ENCODE measurements at regions not wholly inside any gene's neighbourhood (a gene's known extent, or its start where the extent isn't known, plus 50 kb on each side); places are given as distances from the start of the nearest gene placed in this dataset.

GRCh38 chr4:128359422-128359821 lies 71.8 kb upstream of the PGRMC2 start:
- TF ChIP-seq ATF2 (tag by site-specific recombination; IDR thresholded peaks at IDR 0.05; ENCODE audit: low read depth) (no peak), SETDB1 (IDR thresholded peaks at IDR 0.05; ENCODE audit: insufficient read length, low read length) (no peak), ZNF274 (IDR thresholded peaks at IDR 0.05; ENCODE audit: low read length) (no peak), ZNF274 (tag by site-specific recombination; IDR thresholded peaks at IDR 0.05; ENCODE audit: borderline replicate concordance) (no peak), ZFP37 (tag by site-specific recombination; IDR thresholded peaks at IDR 0.05) (no peak), ZNF549 (tag by site-specific recombination; IDR thresholded peaks at IDR 0.05) (no peak), ZNF23 (tag by site-specific recombination; IDR thresholded peaks at IDR 0.05; ENCODE audit: borderline replicate concordance) (no peak), ZNF571 (tag by site-specific recombination; IDR thresholded peaks at IDR 0.05) (no peak), PRDM4 (tag by site-specific recombination; IDR thresholded peaks at IDR 0.05) (no peak)
- TF ChIP-seq, protein P1, sequence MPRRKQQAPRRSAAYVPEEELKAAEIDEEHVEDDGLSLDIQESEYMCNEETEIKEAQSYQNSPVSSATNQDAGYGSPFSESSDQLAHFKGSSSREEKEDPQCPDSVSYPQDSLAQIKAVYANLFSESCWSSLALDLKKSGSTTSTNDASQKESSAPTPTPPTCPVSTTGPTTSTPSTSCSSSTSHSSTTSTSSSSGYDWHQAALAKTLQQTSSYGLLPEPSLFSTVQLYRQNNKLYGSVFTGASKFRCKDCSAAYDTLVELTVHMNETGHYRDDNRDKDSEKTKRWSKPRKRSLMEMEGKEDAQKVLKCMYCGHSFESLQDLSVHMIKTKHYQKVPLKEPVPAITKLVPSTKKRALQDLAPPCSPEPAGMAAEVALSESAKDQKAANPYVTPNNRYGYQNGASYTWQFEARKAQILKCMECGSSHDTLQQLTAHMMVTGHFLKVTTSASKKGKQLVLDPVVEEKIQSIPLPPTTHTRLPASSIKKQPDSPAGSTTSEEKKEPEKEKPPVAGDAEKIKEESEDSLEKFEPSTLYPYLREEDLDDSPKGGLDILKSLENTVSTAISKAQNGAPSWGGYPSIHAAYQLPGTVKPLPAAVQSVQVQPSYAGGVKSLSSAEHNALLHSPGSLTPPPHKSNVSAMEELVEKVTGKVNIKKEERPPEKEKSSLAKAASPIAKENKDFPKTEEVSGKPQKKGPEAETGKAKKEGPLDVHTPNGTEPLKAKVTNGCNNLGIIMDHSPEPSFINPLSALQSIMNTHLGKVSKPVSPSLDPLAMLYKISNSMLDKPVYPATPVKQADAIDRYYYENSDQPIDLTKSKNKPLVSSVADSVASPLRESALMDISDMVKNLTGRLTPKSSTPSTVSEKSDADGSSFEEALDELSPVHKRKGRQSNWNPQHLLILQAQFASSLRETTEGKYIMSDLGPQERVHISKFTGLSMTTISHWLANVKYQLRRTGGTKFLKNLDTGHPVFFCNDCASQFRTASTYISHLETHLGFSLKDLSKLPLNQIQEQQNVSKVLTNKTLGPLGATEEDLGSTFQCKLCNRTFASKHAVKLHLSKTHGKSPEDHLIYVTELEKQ (tag by site-specific recombination; IDR thresholded peaks at IDR 0.05; ENCODE audit: borderline replicate concordance): no peak
- TF ChIP-seq, protein P2, sequence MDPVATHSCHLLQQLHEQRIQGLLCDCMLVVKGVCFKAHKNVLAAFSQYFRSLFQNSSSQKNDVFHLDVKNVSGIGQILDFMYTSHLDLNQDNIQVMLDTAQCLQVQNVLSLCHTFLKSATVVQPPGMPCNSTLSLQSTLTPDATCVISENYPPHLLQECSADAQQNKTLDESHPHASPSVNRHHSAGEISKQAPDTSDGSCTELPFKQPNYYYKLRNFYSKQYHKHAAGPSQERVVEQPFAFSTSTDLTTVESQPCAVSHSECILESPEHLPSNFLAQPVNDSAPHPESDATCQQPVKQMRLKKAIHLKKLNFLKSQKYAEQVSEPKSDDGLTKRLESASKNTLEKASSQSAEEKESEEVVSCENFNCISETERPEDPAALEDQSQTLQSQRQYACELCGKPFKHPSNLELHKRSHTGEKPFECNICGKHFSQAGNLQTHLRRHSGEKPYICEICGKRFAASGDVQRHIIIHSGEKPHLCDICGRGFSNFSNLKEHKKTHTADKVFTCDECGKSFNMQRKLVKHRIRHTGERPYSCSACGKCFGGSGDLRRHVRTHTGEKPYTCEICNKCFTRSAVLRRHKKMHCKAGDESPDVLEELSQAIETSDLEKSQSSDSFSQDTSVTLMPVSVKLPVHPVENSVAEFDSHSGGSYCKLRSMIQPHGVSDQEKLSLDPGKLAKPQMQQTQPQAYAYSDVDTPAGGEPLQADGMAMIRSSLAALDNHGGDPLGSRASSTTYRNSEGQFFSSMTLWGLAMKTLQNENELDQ (tag by site-specific recombination; IDR thresholded peaks at IDR 0.05; ENCODE audit: low read depth): no peak
- TF ChIP-seq, protein P3, sequence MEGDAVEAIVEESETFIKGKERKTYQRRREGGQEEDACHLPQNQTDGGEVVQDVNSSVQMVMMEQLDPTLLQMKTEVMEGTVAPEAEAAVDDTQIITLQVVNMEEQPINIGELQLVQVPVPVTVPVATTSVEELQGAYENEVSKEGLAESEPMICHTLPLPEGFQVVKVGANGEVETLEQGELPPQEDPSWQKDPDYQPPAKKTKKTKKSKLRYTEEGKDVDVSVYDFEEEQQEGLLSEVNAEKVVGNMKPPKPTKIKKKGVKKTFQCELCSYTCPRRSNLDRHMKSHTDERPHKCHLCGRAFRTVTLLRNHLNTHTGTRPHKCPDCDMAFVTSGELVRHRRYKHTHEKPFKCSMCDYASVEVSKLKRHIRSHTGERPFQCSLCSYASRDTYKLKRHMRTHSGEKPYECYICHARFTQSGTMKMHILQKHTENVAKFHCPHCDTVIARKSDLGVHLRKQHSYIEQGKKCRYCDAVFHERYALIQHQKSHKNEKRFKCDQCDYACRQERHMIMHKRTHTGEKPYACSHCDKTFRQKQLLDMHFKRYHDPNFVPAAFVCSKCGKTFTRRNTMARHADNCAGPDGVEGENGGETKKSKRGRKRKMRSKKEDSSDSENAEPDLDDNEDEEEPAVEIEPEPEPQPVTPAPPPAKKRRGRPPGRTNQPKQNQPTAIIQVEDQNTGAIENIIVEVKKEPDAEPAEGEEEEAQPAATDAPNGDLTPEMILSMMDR (tag by site-specific recombination; IDR thresholded peaks at IDR 0.05): no peak

All from HEK293 (cell line).